PC-9 (cell line): ENCODE measurements at regions not wholly inside any gene's neighbourhood (a gene's known extent, or its start where the extent isn't known, plus 50 kb on each side); places are given as distances from the start of the nearest gene placed in this dataset.

Experiments used
- CTCF ChIP-seq: fragments of 200-600 bp; sonication (generic); conservative IDR thresholded peaks from 2 replicates; pipeline ENCODE4 v1.6.1; 2017; ENCODE audit warnings: mixed run types, antibody characterized with exemption, mild to moderate bottlenecking, moderate library complexity
- EZH2 ChIP-seq: fragments of 200-600 bp; sonication (generic); IDR thresholded peaks from 2 replicates; pipeline ENCODE4 v1.8.0; 2017; ENCODE audit warnings: antibody characterized with exemption, low read depth

GRCh38 chr13:73913079-73913740 lies 221.0 kb downstream of the KLF12 start:
- TF ChIP-seq EZH2 = no peak
- TF ChIP-seq CTCF = no peak
